ENCODE measurements at regions not wholly inside any gene's neighbourhood (a gene's known extent, or its start where the extent isn't known, plus 50 kb on each side); places are given as distances from the start of the nearest gene placed in this dataset.

- no peaks in the 10 kb centered on the region for H3K4me1 ChIP-seq (ENCODE audit: control extremely low read depth in 1 of 4, control insufficient read depth in 4 of 4, insufficient read depth in 4 of 4, low read length in 3 of 4)
- no peak overlapping the region for H3K4me3 ChIP-seq (ENCODE audit: control insufficient read depth in 1 of 7, extremely low read depth in 1 of 7, insufficient read depth in 4 of 7, low read depth in 2 of 7, low read length in 6 of 7)
- no peak overlapping the region for H3K27ac ChIP-seq (ENCODE audit: insufficient read depth in 1 of 2, low read depth in 1 of 2, low read length in 2 of 2, poor library complexity in 1 of 2, severe bottlenecking in 2 of 2)
- no peak for DNase-seq
- POLR2A ChIA-PET, result no interaction called here
- CTCF ChIA-PET, result no interaction called here
- H3K36me3 ChIP-seq (ENCODE audit: control insufficient read depth in 4 of 4, insufficient read depth in 4 of 4, low read length in 3 of 4), result no peaks in the 10 kb centered on the region
- no peaks in the 10 kb centered on the region for H3K27me3 ChIP-seq (replicated peaks in 2 of 5; ENCODE audit: control insufficient read depth in 4 of 5, insufficient read depth in 5 of 5, low read length in 4 of 5)
- H3K9me3 ChIP-seq (ENCODE audit: control extremely low read depth in 1 of 5, control insufficient read depth in 4 of 5, insufficient read depth in 2 of 5, low read depth in 1 of 5, low read length in 4 of 5), result peaks cover 3 to 20% (median 6%) of the 10 kb centered on the region in 5 experiments
These were observed 363.3 kb upstream of the KLF4 start for GRCh38 chr9:107852891-107853290.

- Histone ChIP-seq H3K4me1 (ENCODE audit: control extremely low read depth in 1 of 4, control insufficient read depth in 4 of 4, insufficient read depth in 4 of 4, low read length in 3 of 4) (no peaks in the 10 kb centered on the region), H3K9me3 (ENCODE audit: control extremely low read depth in 1 of 5, control insufficient read depth in 4 of 5, insufficient read depth in 2 of 5, low read depth in 1 of 5, low read length in 4 of 5) (peaks cover 2 to 13% (median 5%) of the 10 kb centered on the region in 5 experiments), H3K4me3 (ENCODE audit: control insufficient read depth in 1 of 7, extremely low read depth in 1 of 7, insufficient read depth in 4 of 7, low read depth in 2 of 7, low read length in 6 of 7) (no peak overlapping the region), H3K27ac (ENCODE audit: insufficient read depth in 1 of 2, low read depth in 1 of 2, low read length in 2 of 2, poor library complexity in 1 of 2, severe bottlenecking in 2 of 2) (no peak overlapping the region), H3K36me3 (ENCODE audit: control insufficient read depth in 4 of 4, insufficient read depth in 4 of 4, low read length in 3 of 4) (no peaks in the 10 kb centered on the region), H3K27me3 (replicated peaks in 2 of 5; ENCODE audit: control insufficient read depth in 4 of 5, insufficient read depth in 5 of 5, low read length in 4 of 5) (no peaks in the 10 kb centered on the region)
- WGBS (ENCODE audit: insufficient coverage), result 98% methylated on average over 4 of the region's 6 CpGs
- ChIA-PET CTCF (no interaction called here), POLR2A (no interaction called here)
- DNase-seq, result no peak
These were observed 361.1 kb upstream of the KLF4 start for GRCh38 chr9:107850653-107851052.

GRCh38 chr9:107847978-107848964 lies 358.7 kb upstream of the KLF4 start:
- no peak overlapping the region for H3K4me3 ChIP-seq (ENCODE audit: control insufficient read depth in 1 of 7, extremely low read depth in 1 of 7, insufficient read depth in 4 of 7, low read depth in 2 of 7, low read length in 6 of 7)
- WGBS (ENCODE audit: insufficient coverage), result 100% methylated on average over 3 of the region's 6 CpGs

GRCh38 chr9:107842530-107842929 lies 353.0 kb upstream of the KLF4 start:
- Histone ChIP-seq H3K27ac (ENCODE audit: insufficient read depth in 1 of 2, low read depth in 1 of 2, low read length in 2 of 2, poor library complexity in 1 of 2, severe bottlenecking in 2 of 2) (no peak overlapping the region), H3K4me1 (ENCODE audit: control extremely low read depth in 1 of 4, control insufficient read depth in 4 of 4, insufficient read depth in 4 of 4, low read length in 3 of 4) (peaks cover 0 to 4% (median 0%) of the 10 kb centered on the region in 4 experiments), H3K36me3 (ENCODE audit: control insufficient read depth in 4 of 4, insufficient read depth in 4 of 4, low read length in 3 of 4) (no peaks in the 10 kb centered on the region), H3K4me3 (ENCODE audit: control insufficient read depth in 1 of 7, extremely low read depth in 1 of 7, insufficient read depth in 4 of 7, low read depth in 2 of 7, low read length in 6 of 7) (no peak overlapping the region), H3K9me3 (ENCODE audit: control extremely low read depth in 1 of 5, control insufficient read depth in 4 of 5, insufficient read depth in 2 of 5, low read depth in 1 of 5, low read length in 4 of 5) (peaks cover 0 to 2% (median 0%) of the 10 kb centered on the region in 5 experiments), H3K27me3 (replicated peaks in 2 of 5; ENCODE audit: control insufficient read depth in 4 of 5, insufficient read depth in 5 of 5, low read length in 4 of 5) (no peaks in the 10 kb centered on the region)
- ChIA-PET CTCF (no interaction called here), POLR2A (no interaction called here)
- DNase-seq, result no peak
- WGBS (ENCODE audit: insufficient coverage), result 80% methylated on average over 1 of the region's 6 CpGs

More at GRCh38 chr9:107847978-107848964, 358.7 kb upstream of the KLF4 start:
- Histone ChIP-seq H3K9me3 (ENCODE audit: control extremely low read depth in 1 of 5, control insufficient read depth in 4 of 5, insufficient read depth in 2 of 5, low read depth in 1 of 5, low read length in 4 of 5) (no peaks in the 10 kb centered on the region), H3K36me3 (ENCODE audit: control insufficient read depth in 4 of 4, insufficient read depth in 4 of 4, low read length in 3 of 4) (no peaks in the 10 kb centered on the region), H3K27ac (ENCODE audit: insufficient read depth in 1 of 2, low read depth in 1 of 2, low read length in 2 of 2, poor library complexity in 1 of 2, severe bottlenecking in 2 of 2) (no peak overlapping the region), H3K27me3 (replicated peaks in 2 of 5; ENCODE audit: control insufficient read depth in 4 of 5, insufficient read depth in 5 of 5, low read length in 4 of 5) (no peaks in the 10 kb centered on the region), H3K4me1 (ENCODE audit: control extremely low read depth in 1 of 4, control insufficient read depth in 4 of 4, insufficient read depth in 4 of 4, low read length in 3 of 4) (no peaks in the 10 kb centered on the region)
- ChIA-PET POLR2A (interaction anchor here (0.5 kb wide), 1 partner anchor 25 kb away, joined by 3 read pairs; no protein-coding TSS in a partner anchor), CTCF (no interaction called here)
- DNase-seq, result peak in 2 of 3 donors; percentile 6

GRCh38 chr9:107841076-107841475 lies 351.5 kb upstream of the KLF4 start:
- Histone ChIP-seq H3K4me1 (ENCODE audit: control extremely low read depth in 1 of 4, control insufficient read depth in 4 of 4, insufficient read depth in 4 of 4, low read length in 3 of 4) (peaks cover 0 to 4% (median 0%) of the 10 kb centered on the region in 4 experiments), H3K27ac (ENCODE audit: insufficient read depth in 1 of 2, low read depth in 1 of 2, low read length in 2 of 2, poor library complexity in 1 of 2, severe bottlenecking in 2 of 2) (no peak overlapping the region), H3K27me3 (replicated peaks in 2 of 5; ENCODE audit: control insufficient read depth in 4 of 5, insufficient read depth in 5 of 5, low read length in 4 of 5) (no peaks in the 10 kb centered on the region), H3K9me3 (ENCODE audit: control extremely low read depth in 1 of 5, control insufficient read depth in 4 of 5, insufficient read depth in 2 of 5, low read depth in 1 of 5, low read length in 4 of 5) (peaks cover 0 to 2% (median 0%) of the 10 kb centered on the region in 5 experiments), H3K36me3 (ENCODE audit: control insufficient read depth in 4 of 4, insufficient read depth in 4 of 4, low read length in 3 of 4) (no peaks in the 10 kb centered on the region), H3K4me3 (ENCODE audit: control insufficient read depth in 1 of 7, extremely low read depth in 1 of 7, insufficient read depth in 4 of 7, low read depth in 2 of 7, low read length in 6 of 7) (no peak overlapping the region)
- CTCF ChIA-PET, result no interaction called here
- POLR2A ChIA-PET, result no interaction called here
- WGBS (ENCODE audit: insufficient coverage), result no CpG with 5 or more reads among the region's 2 CpGs
- DNase-seq, result no peak

- Histone ChIP-seq H3K27ac (ENCODE audit: insufficient read depth in 1 of 2, low read depth in 1 of 2, low read length in 2 of 2, poor library complexity in 1 of 2, severe bottlenecking in 2 of 2) (no peak overlapping the region), H3K9me3 (ENCODE audit: control extremely low read depth in 1 of 5, control insufficient read depth in 4 of 5, insufficient read depth in 2 of 5, low read depth in 1 of 5, low read length in 4 of 5) (peaks cover 0 to 2% (median 0%) of the 10 kb centered on the region in 5 experiments), H3K27me3 (replicated peaks in 2 of 5; ENCODE audit: control insufficient read depth in 4 of 5, insufficient read depth in 5 of 5, low read length in 4 of 5) (no peaks in the 10 kb centered on the region), H3K4me1 (ENCODE audit: control extremely low read depth in 1 of 4, control insufficient read depth in 4 of 4, insufficient read depth in 4 of 4, low read length in 3 of 4) (peaks cover 0 to 4% (median 0%) of the 10 kb centered on the region in 4 experiments), H3K4me3 (ENCODE audit: control insufficient read depth in 1 of 7, extremely low read depth in 1 of 7, insufficient read depth in 4 of 7, low read depth in 2 of 7, low read length in 6 of 7) (no peak overlapping the region), H3K36me3 (ENCODE audit: control insufficient read depth in 4 of 4, insufficient read depth in 4 of 4, low read length in 3 of 4) (no peaks in the 10 kb centered on the region)
- CTCF ChIA-PET, result interaction anchor here (1.4 kb wide), 1 partner anchor 13 kb away, joined by 3 read pairs; no protein-coding TSS in a partner anchor
- DNase-seq, result no peak
- POLR2A ChIA-PET, result interaction anchor here (0.6 kb wide), 1 partner anchor 271 kb away, joined by 3 read pairs; no protein-coding TSS in a partner anchor
- 100% methylated on average over 1 of the region's 1 CpG for WGBS (ENCODE audit: insufficient coverage)
These were observed 349.8 kb upstream of the KLF4 start for GRCh38 chr9:107839371-107839770.

- CTCF ChIA-PET, result no interaction called here
- WGBS (ENCODE audit: insufficient coverage), result 92% methylated on average over 1 of the region's 1 CpG
These were observed 349.2 kb upstream of the KLF4 start for GRCh38 chr9:107838766-107839165.

More at GRCh38 chr9:107838766-107839165, 349.2 kb upstream of the KLF4 start:
- DNase-seq, result no peak
- Histone ChIP-seq H3K4me1 (ENCODE audit: control extremely low read depth in 1 of 4, control insufficient read depth in 4 of 4, insufficient read depth in 4 of 4, low read length in 3 of 4) (peaks cover 0 to 4% (median 0%) of the 10 kb centered on the region in 4 experiments), H3K27ac (ENCODE audit: insufficient read depth in 1 of 2, low read depth in 1 of 2, low read length in 2 of 2, poor library complexity in 1 of 2, severe bottlenecking in 2 of 2) (no peak overlapping the region), H3K9me3 (ENCODE audit: control extremely low read depth in 1 of 5, control insufficient read depth in 4 of 5, insufficient read depth in 2 of 5, low read depth in 1 of 5, low read length in 4 of 5) (peaks cover 0 to 2% (median 0%) of the 10 kb centered on the region in 5 experiments), H3K4me3 (ENCODE audit: control insufficient read depth in 1 of 7, extremely low read depth in 1 of 7, insufficient read depth in 4 of 7, low read depth in 2 of 7, low read length in 6 of 7) (no peak overlapping the region), H3K36me3 (ENCODE audit: control insufficient read depth in 4 of 4, insufficient read depth in 4 of 4, low read length in 3 of 4) (no peaks in the 10 kb centered on the region), H3K27me3 (replicated peaks in 2 of 5; ENCODE audit: control insufficient read depth in 4 of 5, insufficient read depth in 5 of 5, low read length in 4 of 5) (no peaks in the 10 kb centered on the region)
- POLR2A ChIA-PET, result no interaction called here

Data from common myeloid progenitor, CD34-positive (primary cell).